Stimulated activated CD4-positive, alpha-beta T cell treated with anti-CD3 and anti-CD28 coated beads, Interleukin-1b, Interleukin-23, amount 100 ng/mL, for 48 hours (primary cell): ENCODE measurements at regions not wholly inside any gene's neighbourhood (a gene's known extent, or its start where the extent isn't known, plus 50 kb on each side); places are given as distances from the start of the nearest gene placed in this dataset.
"Not testable (repeated sequence)": the region's sequence is repeated elsewhere in the genome, so short reads cannot be mapped to it uniquely, and the experiment has no call there.

ENCODE experiments used
- DNase-seq: peaks from one replicate; pipeline ENCODE4 v3.0.0-alpha.2; 2020

GRCh38 chr5:30572279-30572678, 621.2 kb upstream of the CDH6 start:
- DNase-seq: no peak

GRCh38 chr5:30561771-30562170, 631.7 kb upstream of the CDH6 start:
- DNase-seq: no peak

DNA sequence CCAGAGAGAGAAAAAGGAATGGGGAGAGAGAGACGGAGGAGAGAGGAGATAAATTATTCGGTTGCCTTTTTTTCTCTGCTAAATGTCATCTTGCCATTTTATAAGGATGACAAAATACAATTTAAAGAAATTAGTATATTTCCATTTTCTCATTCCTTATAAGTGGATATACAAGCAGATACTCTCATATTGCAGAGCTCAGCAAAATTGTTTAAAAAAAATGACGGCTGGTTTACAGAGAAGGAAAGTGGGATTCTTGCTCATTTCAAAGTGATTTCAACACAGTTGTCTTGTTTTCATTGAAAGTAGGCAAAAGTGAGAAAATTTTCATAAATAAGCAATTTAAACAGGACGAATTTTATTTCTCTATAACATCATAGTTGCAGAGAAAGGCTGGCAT, 641.9 kb upstream of the CDH6 start:
- no peak for DNase-seq

GRCh38 chr5:30548580-30549305, 644.7 kb upstream of the CDH6 start:
- no peak for DNase-seq

GRCh38 chr5:30540150-30540549, 653.3 kb upstream of the CDH6 start:
- DNase-seq: no peak

DNA sequence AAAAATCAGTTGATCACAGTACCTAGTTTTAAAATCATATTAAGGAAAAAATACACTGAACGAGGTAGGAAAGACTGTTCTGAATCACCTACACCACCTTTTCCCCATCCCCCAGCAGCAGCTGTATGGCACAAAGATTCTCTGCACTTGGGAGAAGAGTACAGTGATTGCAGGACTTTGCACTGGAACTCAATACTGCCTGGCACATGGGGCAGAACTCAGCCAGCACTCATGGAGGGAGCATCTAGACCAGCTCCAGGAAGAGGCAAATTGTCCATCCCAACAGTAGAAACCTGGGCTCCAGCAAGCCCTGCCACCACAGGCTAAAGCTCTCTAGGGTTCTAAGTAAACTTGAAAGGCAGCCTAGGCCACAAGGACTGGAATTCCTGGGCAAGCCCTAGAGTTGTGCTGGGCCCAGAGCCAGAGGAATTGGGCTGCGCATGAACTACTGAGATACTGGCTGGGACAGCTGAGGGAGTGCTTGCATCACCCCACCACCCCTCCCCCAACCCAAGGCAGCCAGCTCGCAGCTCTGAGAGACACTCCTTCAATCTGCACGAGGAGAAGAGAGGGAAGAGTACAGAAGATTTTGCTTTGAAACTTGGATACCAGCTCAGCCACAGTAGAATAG, 654.4 kb upstream of the CDH6 start:
- no peak for DNase-seq

DNA sequence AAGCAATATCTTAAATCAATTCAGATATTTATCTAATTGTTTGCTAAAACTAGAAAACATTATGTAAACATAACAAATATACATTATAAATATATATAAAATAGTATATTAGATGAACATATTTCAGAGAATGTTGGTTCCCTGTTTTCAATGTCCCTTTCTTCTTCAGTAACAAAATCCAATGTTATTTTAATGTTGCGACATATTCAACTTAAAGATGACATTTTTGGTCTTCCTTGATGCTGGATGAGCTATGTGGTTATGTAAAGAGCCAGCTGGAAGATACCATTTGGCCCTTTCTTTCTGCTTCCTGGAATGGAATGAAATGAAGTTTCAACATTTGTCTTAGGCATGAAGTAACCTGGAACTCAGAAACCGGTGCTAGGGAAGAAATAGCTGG, 668.1 kb upstream of the CDH6 start:
- DNase-seq: no peak

DNA sequence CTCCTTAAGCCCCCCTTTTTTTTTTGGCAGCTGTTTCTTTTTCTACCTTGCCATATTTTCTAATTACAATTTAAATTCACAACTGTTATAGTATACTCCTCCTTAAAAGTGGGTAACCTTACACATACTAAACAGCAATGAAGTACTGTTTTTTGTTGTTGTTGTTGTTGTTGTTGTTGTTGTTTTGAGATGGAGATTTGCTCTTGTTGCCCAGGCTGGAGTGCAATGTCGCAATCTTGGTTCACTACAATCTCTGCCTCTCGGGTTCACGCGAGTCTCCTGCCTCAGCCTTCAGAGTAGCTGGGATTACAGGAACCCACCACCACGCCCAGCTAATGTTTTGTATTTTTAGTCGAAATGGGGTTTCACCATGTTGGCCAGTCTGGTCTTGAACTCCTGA, 669.1 kb upstream of the CDH6 start:
- no peak for DNase-seq

DNA sequence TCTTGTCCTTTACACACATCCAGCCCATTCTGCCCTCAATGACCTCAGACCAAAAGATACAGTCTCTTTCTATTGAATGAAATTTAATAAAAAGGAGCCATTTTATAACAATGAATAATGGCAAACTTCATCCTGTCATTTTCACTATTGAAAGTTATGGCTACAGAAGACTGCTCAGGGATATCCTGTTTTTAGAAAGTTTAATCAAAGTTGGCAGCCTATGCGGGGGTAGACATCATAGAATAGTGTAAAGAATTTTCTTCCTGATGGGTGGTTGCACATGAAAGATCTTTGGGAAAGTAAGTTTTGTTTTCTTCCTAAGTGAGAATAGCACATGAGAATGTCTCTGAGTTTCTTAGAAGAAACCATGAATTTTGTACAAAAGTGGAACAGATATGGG, 670.4 kb upstream of the CDH6 start:
- DNase-seq: no peak

- DNase-seq: no peak
Observed at GRCh38 chr5:30505014-30505886, 688.2 kb upstream of the CDH6 start.

DNA sequence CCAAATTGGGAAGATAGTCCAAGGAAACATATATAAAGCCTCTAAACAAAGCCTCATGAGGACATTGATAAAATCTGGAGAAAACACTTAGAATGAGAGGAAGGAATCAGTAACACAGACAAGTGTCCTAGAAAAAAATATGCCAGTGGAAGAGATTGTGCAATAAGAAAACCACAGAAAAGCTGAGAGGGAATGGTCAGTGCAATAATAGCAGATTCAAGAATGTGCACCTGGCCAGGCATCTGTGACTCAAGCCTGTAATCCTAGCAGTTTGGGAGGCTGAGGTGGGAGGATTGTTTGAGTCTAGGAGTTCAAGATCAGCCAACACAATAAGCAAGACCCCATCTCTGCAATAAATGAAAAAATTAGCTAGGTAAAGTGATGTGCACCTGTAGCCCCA, 691.2 kb upstream of the CDH6 start:
- DNase-seq: no peak

DNA sequence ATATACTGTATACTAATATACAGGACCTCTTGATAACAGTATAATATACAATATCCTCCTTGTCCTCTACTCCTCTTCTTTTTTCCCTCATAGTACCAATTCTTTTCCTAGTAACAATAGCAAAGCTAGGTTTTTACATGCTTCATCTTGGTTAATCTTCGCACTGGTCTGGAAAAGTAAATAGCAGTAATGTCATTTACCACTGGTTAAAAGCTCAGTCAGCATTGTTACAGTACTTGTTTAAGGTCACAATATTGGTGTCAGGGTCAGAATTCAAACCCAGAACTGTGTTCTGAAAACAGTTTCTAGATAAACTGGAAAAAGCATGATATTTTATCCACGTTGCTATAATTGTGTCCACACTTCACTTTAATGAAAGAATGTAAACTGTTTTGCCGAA, 692.4 kb upstream of the CDH6 start:
- DNase-seq: no peak

- no peak for DNase-seq
Observed at GRCh38 chr5:30500513-30500912, 693.0 kb upstream of the CDH6 start.

DNA sequence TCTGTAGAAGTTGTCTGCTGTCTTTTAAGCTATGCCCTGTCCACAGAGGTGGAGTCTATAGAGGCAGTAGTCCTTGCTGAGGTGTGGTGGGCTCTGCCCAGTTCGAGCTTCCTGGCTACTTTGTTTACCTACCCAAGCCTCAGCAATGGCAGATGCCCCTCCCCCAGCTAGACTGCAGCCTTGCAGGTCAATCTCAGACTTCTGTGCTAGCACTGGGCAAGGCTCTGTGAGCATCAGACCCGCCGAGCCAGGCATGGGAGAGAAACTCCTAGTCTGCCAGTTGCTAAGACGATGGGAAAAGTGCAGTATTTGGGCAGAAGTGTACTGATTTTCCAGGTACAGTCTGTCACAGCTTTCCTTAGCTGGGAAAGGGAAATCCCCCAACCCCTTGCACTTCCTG, 694.1 kb upstream of the CDH6 start:
- DNase-seq: no peak

DNA sequence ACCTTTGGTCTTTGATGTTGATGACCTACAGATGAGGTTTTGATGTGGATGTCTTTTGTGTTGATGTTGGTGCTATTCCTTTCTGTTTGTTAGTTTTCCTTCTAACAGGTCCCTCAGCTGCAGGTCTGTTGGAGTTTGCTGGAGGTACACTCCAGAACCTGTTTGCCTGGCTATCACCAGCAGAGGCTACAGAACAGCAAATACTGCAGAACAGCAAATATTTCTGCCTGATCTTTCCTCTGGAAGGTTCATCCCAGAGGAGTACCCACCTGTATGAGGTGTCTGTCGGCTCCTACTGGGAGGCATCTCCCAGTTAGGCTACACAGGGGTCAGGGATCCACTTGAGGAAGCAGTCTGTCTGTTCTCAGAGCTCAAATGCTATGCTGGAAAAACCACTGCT, 694.5 kb upstream of the CDH6 start:
- DNase-seq: no peak

DNA sequence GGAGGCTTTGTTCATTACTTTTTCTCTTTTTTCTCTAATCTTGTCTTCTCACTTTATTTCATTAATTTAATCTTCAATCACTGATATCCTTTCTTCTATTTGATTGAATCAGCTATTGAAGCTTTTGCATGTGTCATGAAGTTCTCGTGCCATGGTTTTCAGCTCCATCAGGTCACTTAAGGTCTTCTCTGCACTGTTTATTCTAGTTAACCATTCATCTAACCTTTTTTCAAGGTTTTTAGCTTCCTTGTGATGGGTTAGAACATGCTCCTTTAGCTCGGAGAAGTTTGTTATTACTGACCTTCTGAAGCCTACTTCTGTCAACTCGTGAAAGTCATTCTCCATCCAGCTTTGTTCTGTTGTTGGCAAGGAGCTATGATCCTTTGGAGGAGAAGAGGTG, 695.0 kb upstream of the CDH6 start:
- DNase-seq: not testable (repeated sequence)

- not testable (repeated sequence) for DNase-seq
Observed at GRCh38 chr5:30494113-30494512, 699.4 kb upstream of the CDH6 start.

- DNase-seq: no peak
Observed at GRCh38 chr5:30479104-30479503, 714.4 kb upstream of the CDH6 start.

DNA sequence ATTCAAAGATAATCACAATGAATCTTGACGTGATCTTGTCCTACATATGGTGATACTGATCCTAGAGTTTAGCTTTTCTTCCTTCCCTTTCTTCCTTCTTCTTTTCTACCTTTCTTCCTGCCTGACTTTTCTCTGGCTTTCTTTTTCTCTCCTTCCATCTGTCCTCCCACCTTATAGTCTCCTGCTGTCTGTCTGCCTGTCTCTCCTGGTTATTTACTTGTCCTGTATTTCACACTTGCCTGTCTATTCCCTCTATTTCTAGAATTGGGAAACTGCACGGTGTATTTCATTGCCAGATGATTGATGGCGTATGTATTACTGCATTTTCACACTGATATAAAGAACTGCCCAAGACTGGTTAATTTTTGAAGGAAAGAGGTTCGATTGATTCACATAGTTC, 718.1 kb upstream of the CDH6 start:
- no peak for DNase-seq

GRCh38 chr5:30469691-30470090, 723.8 kb upstream of the CDH6 start:
- DNase-seq: no peak

GRCh38 chr5:30458681-30459080, 734.8 kb upstream of the CDH6 start:
- no peak for DNase-seq

GRCh38 chr5:30455484-30455883, 738.0 kb upstream of the CDH6 start:
- not testable (repeated sequence) for DNase-seq

DNA sequence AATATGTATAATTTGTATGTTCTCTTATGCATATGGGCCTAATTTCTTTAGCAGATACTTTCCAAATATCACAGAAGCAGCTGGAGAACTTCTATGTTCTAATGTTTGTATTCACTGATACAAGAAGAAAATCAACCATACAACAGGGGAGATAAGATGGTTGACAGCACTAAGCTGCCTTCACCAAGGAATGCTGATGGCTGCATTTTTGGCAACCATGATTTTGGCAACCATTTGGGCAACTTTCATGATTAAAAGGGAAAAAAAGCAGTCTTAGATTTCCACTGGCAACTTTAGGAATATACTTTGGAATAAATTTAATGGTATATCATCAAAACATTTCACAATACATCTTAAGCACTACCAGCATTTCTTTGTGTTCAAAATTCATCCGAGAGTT, 740.3 kb upstream of the CDH6 start:
- no peak for DNase-seq

- DNase-seq: no peak
Observed at GRCh38 chr5:30450153-30450552, 743.3 kb upstream of the CDH6 start.
